GM18907 (cell line): ENCODE measurements at regions not wholly inside any gene's neighbourhood (a gene's known extent, or its start where the extent isn't known, plus 50 kb on each side); places are given as distances from the start of the nearest gene placed in this dataset.

ENCODE experiments used
- ATAC-seq: cut with Tn5 transposase; IDR thresholded peaks from one replicate; pipeline ENCODE4 v1.9.1; 2021; ENCODE audit warnings: mild to moderate bottlenecking, moderate library complexity; ENCODE audit not compliant: unreplicated experiment

DNA sequence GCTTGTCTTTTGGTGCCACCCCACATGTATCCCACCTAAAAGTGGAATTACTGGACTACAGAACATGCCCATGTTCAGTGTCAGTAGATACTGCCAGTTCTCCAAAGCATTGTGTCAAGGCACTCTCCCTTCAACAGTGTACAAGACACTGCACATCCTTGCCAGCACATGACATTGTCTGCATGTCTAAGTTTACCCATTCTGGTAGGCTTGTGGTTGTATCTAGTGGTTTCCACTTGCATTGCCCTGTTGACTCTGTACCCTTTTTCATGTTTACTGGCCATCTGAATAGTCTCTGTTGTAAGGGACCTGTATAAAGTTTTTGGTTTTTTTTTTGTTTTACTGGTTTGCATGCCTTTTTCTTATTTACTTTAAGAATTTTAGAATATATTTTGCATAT, 222.4 kb upstream of the CNR1 start:
- no peak for ATAC-seq

DNA sequence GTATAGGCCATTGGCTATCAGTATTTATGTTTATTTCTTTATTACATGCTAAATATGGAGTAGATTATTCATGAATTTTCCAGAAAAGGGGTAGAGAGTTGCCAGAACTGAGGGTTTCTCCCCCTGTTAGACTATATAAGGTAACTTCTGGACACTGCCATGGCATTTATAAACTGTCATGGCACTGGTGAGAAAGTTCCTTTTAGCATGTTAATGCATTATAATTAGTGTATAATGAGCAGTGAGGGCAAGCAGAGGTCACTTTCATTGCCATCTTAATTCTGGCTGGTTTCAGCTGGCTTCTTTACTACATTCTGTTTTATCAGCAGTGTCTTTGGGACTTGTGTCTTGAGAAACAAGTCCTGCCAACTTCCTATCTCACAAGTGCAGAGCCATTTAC, 220.0 kb upstream of the CNR1 start:
- no peak for ATAC-seq

DNA sequence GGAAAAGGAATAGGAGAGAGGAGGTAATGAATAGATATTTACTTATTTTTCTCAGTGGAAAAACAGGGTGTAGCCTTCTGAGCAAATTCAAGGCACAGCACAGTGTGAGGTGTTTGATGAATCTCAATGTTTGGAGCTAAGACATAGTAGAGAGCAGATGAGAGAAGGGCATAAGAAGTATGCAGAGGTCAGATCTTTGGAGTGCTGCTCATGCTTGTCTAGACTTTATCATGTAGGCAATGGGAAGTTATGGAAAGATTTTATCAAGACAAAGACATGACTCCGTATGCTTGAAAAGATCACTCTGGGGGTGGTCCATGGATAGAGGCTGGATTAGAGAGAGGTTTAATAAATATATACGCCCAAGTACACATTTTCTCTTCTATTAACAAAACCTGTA, 217.0 kb upstream of the CNR1 start:
- no peak for ATAC-seq

DNA sequence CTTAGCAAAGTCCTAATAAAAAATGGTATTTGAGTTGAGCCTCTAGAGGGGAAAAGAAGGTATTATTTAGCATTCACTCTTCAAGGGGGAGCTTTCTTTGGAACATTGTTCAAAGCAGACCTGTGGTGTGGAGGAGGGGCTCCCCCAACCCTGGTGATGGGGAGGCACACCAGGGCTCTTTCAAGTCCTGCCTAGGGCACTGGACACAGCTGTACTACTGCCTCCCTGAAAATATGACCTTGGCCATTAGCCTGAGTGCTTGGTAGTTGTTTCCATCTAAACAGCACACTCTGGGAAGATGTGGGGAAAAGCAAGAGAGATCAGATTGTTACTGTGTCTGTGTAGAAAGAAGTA, 215.1 kb upstream of the CNR1 start:
- no peak for ATAC-seq

DNA sequence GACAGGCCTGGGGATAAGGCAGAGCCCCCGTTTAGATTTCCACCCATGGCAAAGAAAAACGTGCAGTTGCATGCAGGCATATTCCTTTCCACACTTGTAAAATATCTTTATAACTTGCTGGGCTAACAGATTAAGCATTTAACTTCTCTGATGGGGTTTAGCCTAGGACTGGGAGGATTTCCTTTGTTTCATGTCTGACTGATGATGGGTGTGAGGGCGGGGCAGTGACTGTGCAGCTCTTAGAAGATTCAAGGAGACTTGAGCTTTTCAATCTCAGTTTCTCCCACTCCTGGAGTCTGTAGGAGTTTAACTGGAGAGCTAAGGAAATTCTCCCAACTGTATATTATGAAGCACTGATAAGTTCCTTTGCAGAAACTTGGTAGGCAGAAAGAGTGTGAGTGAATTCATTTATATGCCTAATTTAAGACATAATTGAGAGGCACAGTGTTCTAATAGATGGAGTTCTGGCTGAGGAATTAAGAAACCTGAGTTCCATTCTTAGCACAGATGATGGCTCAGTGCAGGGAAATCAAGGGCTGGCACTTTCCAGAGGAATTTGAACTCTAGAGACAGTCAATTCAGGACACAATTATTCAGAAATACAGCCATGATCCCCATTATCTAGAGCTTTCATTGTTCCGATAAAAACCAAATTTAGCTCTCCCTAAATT, 214.6 kb upstream of the CNR1 start:
- no peak for ATAC-seq

DNA sequence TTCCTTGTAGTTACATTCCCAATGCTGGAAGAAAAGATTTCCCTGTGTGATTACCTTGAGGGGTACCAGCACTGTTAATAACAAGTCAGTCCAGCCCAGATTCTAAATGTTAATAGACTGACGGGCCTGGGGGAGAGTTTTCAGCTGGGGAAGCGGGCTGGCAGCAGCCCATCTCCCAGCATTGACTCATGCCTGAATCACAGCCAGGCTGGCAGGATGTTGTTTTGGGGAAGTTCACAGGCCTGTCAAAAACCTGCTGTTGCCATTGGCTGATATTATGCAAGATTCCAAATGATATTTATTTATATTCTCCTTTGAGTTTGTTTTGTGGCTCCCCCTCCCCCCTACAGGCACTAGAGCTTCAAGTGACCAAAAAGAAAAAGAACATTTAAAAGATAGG, 213.9 kb upstream of the CNR1 start:
- no peak for ATAC-seq

DNA sequence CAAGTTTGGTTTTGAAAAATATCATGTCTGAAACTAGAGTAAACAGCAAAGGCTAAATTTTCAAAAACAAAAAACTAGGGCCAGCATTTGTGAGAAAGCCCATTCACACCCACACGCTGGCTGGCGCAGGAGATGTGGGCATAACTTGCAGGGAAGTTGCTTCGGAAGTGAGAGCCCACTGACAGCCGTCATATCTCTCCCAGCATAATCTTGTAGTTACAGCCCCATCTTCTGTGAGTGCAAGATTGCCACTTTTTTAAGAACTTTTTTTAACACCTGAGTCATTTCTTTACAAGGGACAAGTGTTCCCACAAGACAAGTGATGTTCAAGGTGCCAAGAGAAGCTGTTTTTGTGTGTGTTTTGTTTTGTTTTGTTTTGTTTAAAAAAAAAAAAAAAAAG, 212.5 kb upstream of the CNR1 start:
- ATAC-seq, result no peak

DNA sequence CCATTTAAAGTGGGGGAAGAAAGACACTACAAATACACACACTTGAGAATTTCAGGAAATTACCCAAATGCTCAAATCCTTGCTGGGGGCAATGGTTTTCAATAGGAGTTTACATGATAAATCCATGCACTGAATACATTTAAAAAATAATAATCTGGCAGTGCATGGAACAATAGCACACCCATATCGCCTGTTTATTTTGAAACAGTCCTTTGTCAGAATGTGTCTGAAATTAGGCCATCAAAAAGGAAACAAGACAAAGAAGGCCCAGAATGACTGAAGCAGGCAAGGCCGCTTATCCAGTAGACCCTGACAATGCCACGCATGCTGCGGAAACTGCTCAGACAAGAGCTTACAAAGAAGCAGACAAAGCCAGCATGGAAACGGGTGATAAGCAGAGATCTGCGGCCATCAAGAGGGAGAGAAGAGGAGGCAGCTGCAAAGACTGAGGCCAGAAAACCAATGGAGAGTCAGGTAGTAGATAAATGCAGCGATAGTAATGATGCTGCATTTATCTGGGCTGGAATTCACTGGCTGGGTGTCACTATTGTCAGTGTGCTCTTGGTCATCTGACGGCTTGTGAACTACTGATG, 211.9 kb upstream of the CNR1 start:
- ATAC-seq, result no peak

DNA sequence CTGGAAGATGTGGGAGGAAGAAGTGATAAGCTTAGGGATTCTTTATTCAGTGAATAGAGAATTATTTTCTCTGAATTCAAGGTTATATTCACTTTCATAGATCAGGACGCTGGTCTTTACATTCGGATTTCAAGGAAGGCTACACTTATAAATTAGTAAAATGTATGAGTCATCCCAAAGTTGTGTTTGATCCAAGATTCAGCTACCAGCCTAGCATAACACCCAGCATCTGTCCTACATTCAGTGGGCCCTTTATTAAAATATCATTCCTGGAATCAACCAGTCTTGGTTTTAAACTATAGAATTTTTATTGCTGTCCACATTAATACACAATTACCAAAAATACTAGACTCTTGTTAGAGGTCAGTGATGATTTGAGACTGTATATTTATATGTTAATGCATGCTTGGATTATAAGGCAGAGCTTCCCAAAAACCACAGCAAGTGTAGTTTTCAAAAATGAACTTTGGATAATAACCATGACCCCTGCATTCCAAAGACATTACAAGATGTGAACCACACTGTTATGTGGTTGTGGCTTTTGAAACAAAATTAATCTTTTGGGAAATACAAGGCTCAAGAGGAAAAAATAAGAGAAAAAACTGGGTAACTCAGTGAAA, 210.7 kb upstream of the CNR1 start:
- no peak for ATAC-seq

DNA sequence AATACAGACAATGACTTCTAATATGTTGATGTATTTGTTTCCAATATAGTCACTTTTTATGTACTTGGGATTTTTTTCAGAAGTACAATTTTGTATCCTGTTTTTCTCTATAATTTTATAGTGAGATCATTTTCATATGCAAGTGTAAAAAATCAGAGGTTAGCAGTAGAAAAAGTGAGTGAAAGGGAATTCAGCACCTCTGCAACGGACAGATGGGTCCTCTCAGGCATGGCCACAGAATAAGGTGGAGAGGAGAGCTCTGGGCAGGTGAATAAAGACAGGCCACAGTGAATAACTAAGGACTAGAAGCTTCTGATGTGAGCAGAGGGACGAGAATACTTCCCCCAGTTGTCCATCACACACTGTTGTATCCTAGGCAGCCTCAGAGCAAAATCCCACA, 210.1 kb upstream of the CNR1 start:
- no peak for ATAC-seq

DNA sequence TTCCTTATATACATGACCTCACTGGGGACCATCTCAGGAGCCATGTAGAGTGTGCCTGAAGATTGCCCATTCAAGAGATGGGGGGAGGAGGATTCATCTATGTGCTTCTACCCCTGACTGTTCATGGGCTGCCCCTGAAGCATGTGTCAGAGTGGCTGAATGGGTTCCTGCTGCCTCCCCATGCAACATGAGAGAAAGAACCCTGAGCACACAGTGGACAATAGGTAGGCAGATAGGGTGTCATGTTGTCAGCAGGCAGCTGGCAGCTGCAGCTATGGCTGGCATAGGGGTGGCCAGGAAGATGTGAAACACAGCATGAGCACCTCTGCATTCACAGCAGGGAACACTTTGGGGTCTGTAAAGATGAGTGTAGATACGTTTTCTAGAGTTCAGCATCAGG, 208.4 kb upstream of the CNR1 start:
- ATAC-seq, result no peak

DNA sequence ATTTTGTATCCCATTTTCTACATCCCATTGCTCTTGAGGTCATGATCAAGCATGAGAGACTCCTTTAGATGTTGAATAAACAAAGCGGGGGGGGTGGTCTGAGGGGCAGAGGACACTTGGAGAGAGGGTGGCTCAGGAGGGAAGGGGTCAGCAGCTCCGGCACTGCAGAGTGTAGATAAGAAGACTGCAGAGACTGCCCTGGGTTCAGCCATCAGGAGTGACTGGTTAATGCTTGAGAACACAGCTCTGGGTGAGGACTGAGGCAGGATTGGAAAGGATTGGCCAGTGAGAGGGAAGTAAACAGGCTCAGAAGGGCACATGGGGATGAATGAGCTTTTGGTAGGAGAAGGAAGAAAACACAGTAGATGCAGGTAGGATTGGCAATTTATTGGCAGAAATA, 205.3 kb upstream of the CNR1 start:
- no peak for ATAC-seq

DNA sequence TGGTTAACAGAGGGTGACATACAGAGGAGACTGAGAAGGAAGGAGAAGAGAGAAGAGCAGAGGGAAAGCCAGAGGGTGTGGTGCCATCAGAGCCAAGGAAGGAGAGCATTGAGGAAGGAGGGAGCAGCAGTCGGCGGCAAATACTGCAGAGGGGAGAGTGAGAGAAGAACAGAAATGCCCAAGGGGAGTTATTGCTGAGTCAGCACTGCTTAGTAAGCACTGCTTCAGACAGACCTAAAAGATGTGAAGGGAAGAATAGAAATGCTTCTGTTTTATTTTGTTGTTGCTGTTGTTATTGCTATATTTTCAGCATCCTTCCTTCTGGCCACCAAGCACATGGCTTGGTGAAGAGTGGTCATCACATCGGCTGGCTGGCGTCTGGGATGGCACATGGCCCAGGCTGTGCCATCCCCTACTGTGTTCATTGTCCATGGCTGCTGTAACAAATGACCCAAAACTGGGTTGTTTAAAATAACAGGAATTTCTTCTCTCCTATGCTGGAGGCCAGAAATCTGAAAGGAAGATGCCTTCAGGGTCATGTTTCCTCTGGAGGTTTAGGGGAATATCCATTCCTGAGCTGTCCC, 204.1 kb upstream of the CNR1 start:
- no peak for ATAC-seq

DNA sequence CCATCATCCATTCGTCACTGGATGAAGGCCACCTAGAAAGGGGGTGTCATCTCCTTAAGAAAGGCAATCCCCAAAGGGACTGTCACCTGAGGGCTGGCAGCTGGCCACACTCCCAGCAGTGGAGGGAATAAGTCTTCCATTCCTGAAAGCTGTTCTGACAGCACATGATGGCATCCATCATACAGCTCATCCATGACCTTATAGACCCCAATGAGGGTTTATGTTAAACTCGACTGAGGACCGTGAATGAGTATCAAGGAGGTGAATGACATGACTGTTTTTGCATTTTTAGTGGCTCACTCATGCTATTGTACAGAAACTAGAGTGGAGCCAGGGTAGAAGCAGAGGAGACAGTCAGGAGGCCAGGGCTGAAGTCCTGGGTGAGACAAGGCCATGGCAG, 203.1 kb upstream of the CNR1 start:
- ATAC-seq, result no peak

DNA sequence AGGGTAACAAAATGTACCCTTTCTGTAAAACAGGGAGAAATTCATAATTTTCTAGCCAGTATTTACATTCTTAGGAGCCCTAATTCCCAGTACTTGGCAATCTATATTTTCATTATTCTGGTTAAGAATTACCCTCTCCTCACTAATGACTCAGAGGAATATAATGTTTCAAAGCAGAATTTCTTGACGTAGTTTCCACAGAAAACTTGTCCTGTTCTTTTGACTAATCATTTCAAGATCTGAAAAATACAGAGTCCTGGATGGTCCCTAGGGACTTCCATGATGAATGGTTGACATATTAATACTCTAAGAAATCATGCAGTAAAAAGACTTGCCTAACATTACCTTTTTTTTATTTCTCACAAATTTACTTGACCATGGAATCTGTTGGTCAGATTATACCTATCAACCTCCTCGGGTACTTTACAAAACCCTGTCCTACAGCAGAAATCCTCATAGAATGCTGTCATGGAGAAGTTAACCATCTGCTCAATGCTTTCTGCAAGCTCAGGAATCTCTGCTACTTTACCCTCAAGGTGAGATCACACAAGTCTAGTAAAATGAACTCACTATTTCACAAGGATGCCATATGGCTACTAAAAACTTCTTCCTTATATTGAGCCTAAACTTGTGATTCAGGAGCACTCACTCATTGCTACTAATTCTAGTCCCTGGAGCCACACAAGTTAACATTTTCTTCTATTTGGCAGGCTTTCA, 202.1 kb upstream of the CNR1 start:
- no peak for ATAC-seq

DNA sequence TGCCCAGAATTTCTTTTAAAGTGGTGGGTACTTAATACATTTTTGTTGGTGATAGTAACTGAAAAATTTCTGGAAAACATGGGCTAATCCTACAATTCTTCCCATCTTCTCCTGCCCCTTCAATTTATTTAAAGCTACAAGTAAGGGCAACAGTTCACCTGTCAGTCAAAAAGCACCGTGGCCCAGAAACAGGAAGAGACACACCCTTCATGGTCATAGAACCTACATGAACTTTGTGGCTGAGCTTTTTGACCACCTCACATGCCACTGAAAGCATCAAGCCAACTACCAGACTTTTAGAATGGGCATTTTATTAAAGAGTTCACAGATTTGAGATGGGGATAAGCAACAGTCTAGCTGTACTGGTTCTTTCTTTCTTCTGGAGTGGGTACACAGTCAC, 201.1 kb upstream of the CNR1 start:
- no peak for ATAC-seq

DNA sequence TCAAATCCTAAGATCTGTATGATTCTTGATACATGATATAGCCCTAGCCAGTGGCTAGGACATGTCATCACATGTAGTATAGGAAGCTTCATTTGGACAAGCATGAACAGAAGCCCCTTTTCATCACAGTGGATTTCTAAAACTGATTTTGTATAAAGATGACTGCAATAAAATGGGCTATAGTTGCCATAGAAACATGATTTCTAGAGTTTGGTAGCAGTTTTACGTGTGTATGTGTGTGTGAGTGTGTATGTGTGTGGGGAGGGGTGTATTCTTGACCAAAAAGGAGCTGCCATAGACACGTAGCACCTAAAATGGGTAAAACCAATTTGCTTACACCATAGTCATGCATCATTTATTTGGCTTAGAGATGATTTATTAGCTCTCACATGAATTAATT, 200.5 kb upstream of the CNR1 start:
- no peak for ATAC-seq

DNA sequence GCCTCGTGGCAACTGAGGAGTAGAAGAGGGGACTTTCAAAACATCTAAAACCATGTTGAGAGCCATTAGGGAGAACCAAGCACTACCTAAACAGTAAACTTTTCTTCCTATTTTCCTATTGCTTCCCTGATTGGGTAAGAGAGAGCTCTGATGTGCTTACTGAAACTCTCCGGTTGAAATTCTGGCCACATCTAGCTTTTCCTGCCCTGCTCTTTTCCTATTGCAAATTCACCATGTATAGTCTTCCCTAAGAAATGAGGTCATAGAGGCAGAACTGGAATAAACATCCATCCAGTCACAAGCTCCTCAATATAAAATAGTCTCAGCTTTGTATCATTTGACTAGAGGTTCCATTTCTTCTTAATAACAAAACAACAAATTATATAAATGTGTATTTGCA, 199.5 kb upstream of the CNR1 start:
- ATAC-seq, result no peak

DNA sequence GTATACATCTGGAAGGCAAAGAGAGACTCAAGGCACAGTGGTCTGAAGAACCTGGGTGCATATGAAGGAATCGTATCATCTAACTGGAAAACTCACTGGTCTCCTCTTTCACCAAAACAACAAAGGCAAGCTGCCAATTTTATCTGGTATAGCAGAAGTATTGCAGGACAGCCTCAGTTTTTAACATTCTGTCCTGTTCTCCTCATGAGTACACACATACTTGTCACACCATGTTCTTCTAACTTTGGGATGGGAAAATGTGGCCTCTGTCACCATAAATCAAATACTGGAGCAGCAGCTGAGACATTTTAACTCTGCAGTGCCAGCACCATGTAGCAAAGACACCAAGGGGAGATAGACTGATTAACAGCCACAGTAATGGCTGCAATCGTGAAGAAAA, 199.1 kb upstream of the CNR1 start:
- ATAC-seq, result no peak

DNA sequence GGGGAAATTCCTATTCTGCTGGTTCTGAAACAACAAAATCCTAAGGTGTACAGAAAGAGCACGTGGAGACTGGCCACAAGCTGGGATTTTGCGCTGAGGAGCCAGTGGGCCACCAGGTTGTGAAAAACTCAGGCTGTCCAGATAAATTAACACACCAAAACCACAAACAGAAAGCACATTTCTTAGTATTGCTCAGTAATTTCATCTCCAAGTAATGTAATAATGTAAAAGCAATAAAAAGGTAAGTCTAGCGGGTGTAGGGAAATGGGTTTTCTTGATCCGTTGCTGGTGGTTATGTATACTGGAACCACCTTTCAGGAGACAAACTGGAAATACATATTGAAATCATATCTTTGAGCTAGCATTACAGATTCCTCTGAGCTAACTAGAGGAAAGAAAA, 195.6 kb upstream of the CNR1 start:
- ATAC-seq, result no peak

DNA sequence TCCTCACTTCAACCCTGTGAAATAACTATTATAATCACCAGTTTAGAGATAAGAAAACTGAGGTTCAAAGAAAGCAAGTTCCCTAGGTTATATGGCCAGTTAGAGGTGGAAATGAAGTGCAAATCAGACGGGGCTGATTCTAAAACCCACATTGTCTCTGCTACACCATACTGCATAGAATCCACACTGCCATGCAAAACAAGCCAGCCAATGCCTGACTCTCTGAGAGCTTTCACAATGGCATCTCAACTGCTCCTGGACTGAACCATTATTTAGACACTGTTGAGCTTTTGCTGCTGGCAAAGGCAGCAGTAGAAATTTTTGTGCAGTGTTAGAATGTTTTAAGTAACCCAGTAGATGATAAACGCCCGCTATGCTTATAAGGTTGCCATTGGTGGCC, 195.2 kb upstream of the CNR1 start:
- no peak for ATAC-seq
